HCT116 (cell line): ENCODE measurements at regions not wholly inside any gene's neighbourhood (a gene's known extent, or its start where the extent isn't known, plus 50 kb on each side); places are given as distances from the start of the nearest gene placed in this dataset.

Experiments used
- ATAC-seq: fragments of 200-7000 bp; cut with Tn5 transposase; 2 replicates; pipeline ENCODE4 v1.9.1; 2020; ENCODE audit warnings: mild to moderate bottlenecking, moderate library complexity
- BruUV-seq: library from RNA; stranded (reverse); fragments of 400-500 nt; replicated peaks from 2 replicates; lab custom pipeline; 2021; lab: Mats Ljungman, UMichigan
- CTCF ChIA-PET: fragments of 300-600 bp; sonication (Branson Sonifier 250); formaldehyde crosslinking; loops from one replicate; lab custom pipeline; 2021; ENCODE audit warnings: antibody characterized with exemption; lab: Charles Lee
- POLR2A ChIA-PET: fragments of 300-600, 350-600 bp; sonication (Branson Sonifier 250); formaldehyde crosslinking; loops from one replicate; lab custom pipeline; 2021; ENCODE audit warnings: antibody characterized with exemption; lab: Charles Lee
- RAD21 ChIA-PET, 2 experiments: fragments of 300-600 bp; sonication (Branson Sonifier 250); formaldehyde crosslinking; loops; one replicate each; lab custom pipeline; 2023; ENCODE audit warnings: low total read pairs in 2 of 2; ENCODE audit not compliant: uncharacterized antibody in 2 of 2, unreplicated experiment in 2 of 2, low non-redundant PET in 1 of 2; lab: Charles Lee
- DNase-seq: peaks from one replicate; pipeline ENCODE4 v3.0.0-alpha.2; 2010; ENCODE audit warnings: low read depth, low spot score
- H2AFZ ChIP-seq: fragments of 200-600 bp; shearing (Covaris generic), sonication (generic); 2 replicates; pipeline ENCODE4 v1.6.1; 2017; ENCODE audit warnings: low read depth, mixed run types, mixed read lengths, antibody characterized with exemption, low read length; ENCODE audit not compliant: poor library complexity, severe bottlenecking
- H3K27ac ChIP-seq: 2 replicates; pipeline ENCODE4 v1.5.1; 2012; ENCODE audit warnings: low read depth, low read length
- H3K27me3 ChIP-seq: fragments of 200-600 bp; sonication (generic); 2 replicates; pipeline ENCODE4 v1.6.1; 2016; ENCODE audit warnings: mixed run types, low read length, mixed read lengths; ENCODE audit not compliant: insufficient read depth
- H3K36me3 ChIP-seq, 2 experiments: fragments of 200-500 bp in 1 of 2; fragments of 200-600 bp in 1 of 2; sonication (Bioruptor generic) in 1 of 2; sonication (generic) in 1 of 2; 2 replicates each; pipeline versions ENCODE4 v1.5.1 to v1.6.1; 2014 to 2016; ENCODE audit warnings: low read length in 2 of 2, inconsistent platforms in 1 of 2, mixed read lengths in 1 of 2, mixed run types in 1 of 2; ENCODE audit not compliant: insufficient read depth in 2 of 2, control insufficient read depth in 1 of 2
- H3K4me1 ChIP-seq, 2 experiments: fragments of 200-600 bp in 1 of 2; sonication (generic) in 1 of 2; 2 replicates each; pipeline versions ENCODE4 v1.5.1 to v1.6.1; 2012 to 2017; ENCODE audit warnings: low read length in 2 of 2, inconsistent platforms in 1 of 2, mild to moderate bottlenecking in 1 of 2, mixed read lengths in 1 of 2, mixed run types in 1 of 2, moderate library complexity in 1 of 2; ENCODE audit not compliant: insufficient read depth in 2 of 2, control insufficient read depth in 1 of 2
- H3K4me2 ChIP-seq: fragments of 200-600 bp; sonication (generic); 2 replicates; pipeline ENCODE4 v1.6.1; 2017; ENCODE audit warnings: mixed run types, low read length, mixed read lengths
- H3K4me3 ChIP-seq, 2 experiments: fragments of 200-600 bp in 1 of 2; sonication (generic) in 1 of 2; replicated peaks in 1 of 2; 2 replicates each; pipeline ENCODE4 v1.5.1; 2011 to 2016; ENCODE audit warnings: low read length in 2 of 2, control low read depth in 1 of 2, low read depth in 1 of 2, mild to moderate bottlenecking in 1 of 2, mixed read lengths in 1 of 2, mixed run types in 1 of 2
- H3K79me2 ChIP-seq: fragments of 200-600 bp; sonication (generic); 2 replicates; pipeline ENCODE4 v1.6.1; 2017; ENCODE audit warnings: mild to moderate bottlenecking, mixed run types, low read length, moderate library complexity, mixed read lengths; ENCODE audit not compliant: insufficient read depth
- H3K9ac ChIP-seq: fragments of 200-600 bp; sonication (generic); 2 replicates; pipeline ENCODE4 v1.6.1; 2016; ENCODE audit warnings: low read length, mixed read lengths
- H3K9me2 ChIP-seq: fragments of 200-600 bp; sonication (generic), shearing (Covaris generic); 2 replicates; pipeline ENCODE4 v1.6.1; 2017; ENCODE audit warnings: mixed run types, mild to moderate bottlenecking, moderate library complexity; ENCODE audit not compliant: insufficient read depth
- H3K9me3 ChIP-seq, 2 experiments: fragments of 200-500 bp in 1 of 2; fragments of 200-600 bp in 1 of 2; sonication (Bioruptor generic) in 1 of 2; sonication (generic) in 1 of 2; 2 replicates each; pipeline ENCODE4 v1.6.1; 2014 to 2017; ENCODE audit warnings: low read length in 2 of 2, mixed read lengths in 2 of 2, inconsistent platforms in 1 of 2, low read depth in 1 of 2, mild to moderate bottlenecking in 1 of 2, mixed run types in 1 of 2, moderate library complexity in 1 of 2; ENCODE audit not compliant: control insufficient read depth in 1 of 2, insufficient read depth in 1 of 2
- H4K20me1 ChIP-seq: fragments of 200-600 bp; sonication (generic), shearing (Covaris generic); 2 replicates; pipeline ENCODE4 v1.6.1; 2017; ENCODE audit warnings: mixed run types, mild to moderate bottlenecking, moderate library complexity; ENCODE audit not compliant: insufficient read depth
- CBX3 ChIP-seq: IDR thresholded peaks from 2 replicates; pipeline ENCODE4 v1.6.1; 2012; ENCODE audit warnings: low read depth
- CTCF ChIP-seq, 3 experiments: fragments of 200-600 bp in 1 of 3; sonication (generic) in 1 of 3; IDR thresholded peaks in 2 of 3; conservative IDR thresholded peaks in 1 of 3; 2 replicates each; pipeline ENCODE4 v1.5.1; 2012 to 2017; ENCODE audit warnings: low read depth in 2 of 3, low read length in 2 of 3, antibody characterized with exemption in 1 of 3, borderline replicate concordance in 1 of 3, control low read depth in 1 of 3, mild to moderate bottlenecking in 1 of 3, mixed read lengths in 1 of 3, mixed run types in 1 of 3, moderate library complexity in 1 of 3; ENCODE audit not compliant: insufficient read depth in 1 of 3
- ELF1 ChIP-seq: IDR thresholded peaks from 2 replicates; pipeline ENCODE4 v1.6.1; 2012; ENCODE audit warnings: low read depth, borderline replicate concordance
- JUND ChIP-seq: IDR thresholded peaks from 2 replicates; pipeline ENCODE4 v1.6.1; 2012
- MAX ChIP-seq: IDR thresholded peaks from 2 replicates; pipeline ENCODE4 v1.6.1; 2012
- POLR2AphosphoS5 ChIP-seq: IDR thresholded peaks from 2 replicates; pipeline ENCODE4 v1.6.1; 2011; ENCODE audit warnings: mild to moderate bottlenecking, low read depth, low read length, moderate library complexity
- SIN3A ChIP-seq: IDR thresholded peaks from 2 replicates; pipeline ENCODE4 v1.6.1; 2012; ENCODE audit warnings: low read depth
- SP1 ChIP-seq: IDR thresholded peaks from 2 replicates; pipeline ENCODE4 v1.6.1; 2012; ENCODE audit warnings: low read depth
- SRF ChIP-seq: IDR thresholded peaks from 2 replicates; pipeline ENCODE4 v1.6.1; 2012; ENCODE audit warnings: low read depth
- TCF7L2 ChIP-seq: IDR thresholded peaks from 2 replicates; pipeline ENCODE4 v1.7.0; 2011; ENCODE audit warnings: borderline replicate concordance, inconsistent platforms; ENCODE audit not compliant: insufficient read depth, insufficient read length; ENCODE audit errors: extremely low read depth
- YY1 ChIP-seq: IDR thresholded peaks from 2 replicates; pipeline ENCODE4 v1.6.1; 2011; ENCODE audit warnings: low read length, low read depth, moderate library complexity, mild to moderate bottlenecking; ENCODE audit not compliant: insufficient replicate concordance; ENCODE audit errors: extremely low read depth
- ZBTB33 ChIP-seq: IDR thresholded peaks from 2 replicates; pipeline ENCODE4 v1.6.1; 2011; ENCODE audit warnings: mild to moderate bottlenecking, low read length, moderate library complexity; ENCODE audit not compliant: insufficient replicate concordance; ENCODE audit errors: extremely low read depth
- intact Hi-C: fragments of 100-400 bp; cut with micrococcal nuclease; formaldehyde crosslinking; loops from 2 replicates; pipeline ENCODE4 v1.10.0; 2022

- TF ChIP-seq CTCF (IDR thresholded peaks at IDR 0.05 in 2 of 3, conservative IDR thresholded peaks at IDR 0.05 in 1 of 3; ENCODE audit: borderline replicate concordance in 1 of 3, insufficient read depth in 1 of 3, low read depth in 2 of 3, low read length in 2 of 3): no peak
- no peak for TF ChIP-seq YY1
- no peak for TF ChIP-seq TCF7L2
- no peak for TF ChIP-seq POLR2AphosphoS5
- TF ChIP-seq JUND: no peak
- no peak for TF ChIP-seq ZBTB33
Observed at GRCh38 chr12:127528551-127528950, 738.4 kb upstream of the TMEM132C start (continued).

- intact Hi-C loops: no loop called here
- Histone ChIP-seq H3K4me2 (no peak overlapping the region), H3K9ac (no peak overlapping the region), H3K9me3 (peaks cover 0 to 14% of the 10 kb centered on the region in 2 experiments; a peak in 2 of 4 replicates), H3K9me2 (no peaks in the 10 kb centered on the region), H4K20me1 (no peaks in the 10 kb centered on the region), H3K27me3 (no peaks in the 10 kb centered on the region), H3K27ac (no peak overlapping the region), H2AFZ (no peak overlapping the region), H3K4me3 (no peak overlapping the region), H3K36me3 (no peaks in the 10 kb centered on the region), H3K4me1 (no peaks in the 10 kb centered on the region), H3K79me2 (no peaks in the 10 kb centered on the region)
- ChIA-PET RAD21 (no interaction called here), CTCF (no interaction called here), POLR2A (no interaction called here)
- TF ChIP-seq SIN3A: no peak
- TF ChIP-seq CTCF (IDR thresholded peaks at IDR 0.05 in 2 of 3, conservative IDR thresholded peaks at IDR 0.05 in 1 of 3; ENCODE audit: borderline replicate concordance in 1 of 3, insufficient read depth in 1 of 3, low read depth in 2 of 3, low read length in 2 of 3): no peak
- TF ChIP-seq ZBTB33: no peak
- no peak for TF ChIP-seq SP1
- TF ChIP-seq TCF7L2: no peak
- TF ChIP-seq ELF1: no peak
- no peak for TF ChIP-seq CBX3
- TF ChIP-seq MAX: no peak
- no peak for TF ChIP-seq SRF
- TF ChIP-seq JUND: no peak
- DNase-seq: no peak
- ATAC-seq: no peak
- BruUV-seq: no TSS peak
Observed at GRCh38 chr12:127531542-127531941, 735.4 kb upstream of the TMEM132C start.
